ENCODE measurements at regions not wholly inside any gene's neighbourhood (a gene's known extent, or its start where the extent isn't known, plus 50 kb on each side); places are given as distances from the start of the nearest gene placed in this dataset.
A peak's percentile ranks its signal among the peaks of the same experiment; 100 is the strongest.

- TF ChIP-seq EZH2 (IDR thresholded peaks at IDR 0.05; ENCODE audit: borderline replicate concordance, low read depth, low read length, severe bottlenecking) (no peak), FOS (IDR thresholded peaks at IDR 0.05; ENCODE audit: borderline replicate concordance, insufficient read depth, low read length) (peak; percentile 92), POLR2AphosphoS5 (IDR thresholded peaks at IDR 0.05; ENCODE audit: insufficient read depth, low read depth, low read length) (no peak), JUN (IDR thresholded peaks at IDR 0.05; ENCODE audit: borderline replicate concordance, insufficient read depth, insufficient read length, low read depth) (peak; percentile 50)
- no peaks in the 10 kb centered on the region for H4K20me1 ChIP-seq (replicated peaks; ENCODE audit: control insufficient read depth, extremely low read depth, insufficient read depth, low read length)
- no peaks in the 10 kb centered on the region for H3K36me3 ChIP-seq (ENCODE audit: control insufficient read depth in 2 of 2, extremely low read depth in 1 of 2, insufficient read depth in 2 of 2, low read length in 2 of 2)
- H3K4me1 ChIP-seq (ENCODE audit: control insufficient read depth, extremely low read depth, insufficient read depth, low read length) = peaks cover 2% of the 10 kb centered on the region
- no peaks in the 10 kb centered on the region for H3K27me3 ChIP-seq (ENCODE audit: control insufficient read depth in 2 of 2, insufficient read depth in 2 of 2, low read length in 2 of 2)
- H3K79me2 ChIP-seq (ENCODE audit: control insufficient read depth, insufficient read depth, low read length) = no peaks in the 10 kb centered on the region
- intact Hi-C loops (cut with micrococcal nuclease) = loop anchor here (1.0 kb wide), 1 partner anchor 228 kb away; no protein-coding TSS in a partner anchor
- H3K4me2 ChIP-seq (ENCODE audit: insufficient read depth, low read length) = no peak overlapping the region
- FAIRE-seq (peak; percentile 54), DNase-seq (ENCODE audit: low read depth, low spot score) (peak; percentile 81)
- dilution Hi-C loops (cut with MboI; ENCODE audit: extremely low pct_ligation_motif_present, low sequenced_read_pairs) = no loop called here
- H2AFZ ChIP-seq (ENCODE audit: low read depth, low read length) = no peak overlapping the region
- H3K4me3 ChIP-seq (replicated peaks in 1 of 3; ENCODE audit: insufficient read depth in 1 of 3, low read depth in 1 of 3, low read length in 3 of 3) = no peak overlapping the region
- no peak overlapping the region for H3K9ac ChIP-seq (replicated peaks; ENCODE audit: extremely low read depth, insufficient read depth, low read length)
- no peaks in the 10 kb centered on the region for H3K9me1 ChIP-seq (replicated peaks; ENCODE audit: control insufficient read depth, extremely low read depth, insufficient read depth, low read length)
- ChIA-PET CTCF (no interaction called here), POLR2A (no interaction called here)
- H3K9me3 ChIP-seq (replicated peaks; ENCODE audit: control insufficient read depth, insufficient read depth, low read length) = no peaks in the 10 kb centered on the region
- no TSS peak for BruUV-seq (replicated peaks)
- H3K27ac ChIP-seq (ENCODE audit: insufficient read depth, low read depth, low read length) = no peak overlapping the region
These were observed 56.7 kb upstream of the SLC44A1 start for GRCh38 chr9:105187781-105188180.

- TF ChIP-seq JUN (IDR thresholded peaks at IDR 0.05; ENCODE audit: borderline replicate concordance, insufficient read depth, insufficient read length, low read depth) (no peak), EZH2 (IDR thresholded peaks at IDR 0.05; ENCODE audit: borderline replicate concordance, low read depth, low read length, severe bottlenecking) (no peak), MYC (IDR thresholded peaks at IDR 0.05; ENCODE audit: low read depth, low read length) (no peak), FOS (IDR thresholded peaks at IDR 0.05; ENCODE audit: borderline replicate concordance, insufficient read depth, low read length) (no peak), POLR2A (IDR thresholded peaks at IDR 0.05; ENCODE audit: low read depth, low read length) (no peak)
- H3K4me1 ChIP-seq (ENCODE audit: control insufficient read depth, extremely low read depth, insufficient read depth, low read length) = peaks cover 2% of the 10 kb centered on the region
- FAIRE-seq = peak; percentile 55
- H2AFZ ChIP-seq (ENCODE audit: low read depth, low read length) = no peak overlapping the region
- no TSS peak for BruUV-seq (replicated peaks)
- dilution Hi-C loops (cut with MboI; ENCODE audit: extremely low pct_ligation_motif_present, low sequenced_read_pairs) = no loop called here
- no peaks in the 10 kb centered on the region for H3K79me2 ChIP-seq (ENCODE audit: control insufficient read depth, insufficient read depth, low read length)
- no peaks in the 10 kb centered on the region for H3K36me3 ChIP-seq (ENCODE audit: control insufficient read depth in 2 of 2, extremely low read depth in 1 of 2, insufficient read depth in 2 of 2, low read length in 2 of 2)
- intact Hi-C loops (cut with micrococcal nuclease) = loop anchor here (1.0 kb wide), 1 partner anchor 227 kb away; no protein-coding TSS in a partner anchor
- no peaks in the 10 kb centered on the region for H4K20me1 ChIP-seq (replicated peaks; ENCODE audit: control insufficient read depth, extremely low read depth, insufficient read depth, low read length)
- ChIA-PET POLR2A (no interaction called here), CTCF (no interaction called here)
- no peaks in the 10 kb centered on the region for H3K9me1 ChIP-seq (replicated peaks; ENCODE audit: control insufficient read depth, extremely low read depth, insufficient read depth, low read length)
- H3K4me3 ChIP-seq (replicated peaks in 1 of 3; ENCODE audit: insufficient read depth in 1 of 3, low read depth in 1 of 3, low read length in 3 of 3) = no peak overlapping the region
- H3K9ac ChIP-seq (replicated peaks; ENCODE audit: extremely low read depth, insufficient read depth, low read length) = no peak overlapping the region
- DNase-seq (ENCODE audit: low read depth, low spot score) = no peak
- H3K27ac ChIP-seq (ENCODE audit: insufficient read depth, low read depth, low read length) = no peak overlapping the region
- no peaks in the 10 kb centered on the region for H3K27me3 ChIP-seq (ENCODE audit: control insufficient read depth in 2 of 2, insufficient read depth in 2 of 2, low read length in 2 of 2)
- H3K9me3 ChIP-seq (replicated peaks; ENCODE audit: control insufficient read depth, insufficient read depth, low read length) = no peaks in the 10 kb centered on the region
- H3K4me2 ChIP-seq (ENCODE audit: insufficient read depth, low read length) = no peak overlapping the region
These were observed 55.7 kb upstream of the SLC44A1 start for GRCh38 chr9:105188746-105189145.

Data from endothelial cell of umbilical vein (primary cell).